SK-N-SH (cell line): ENCODE measurements at regions not wholly inside any gene's neighbourhood (a gene's known extent, or its start where the extent isn't known, plus 50 kb on each side); places are given as distances from the start of the nearest gene placed in this dataset.

Experiments
- CHD2 ChIP-seq: fragments of 150-350 bp; IDR thresholded peaks from 2 replicates; pipeline ENCODE4 v1.6.1; 2018; ENCODE audit warnings: low read length; ENCODE audit not compliant: partially characterized antibody
- CTCF ChIP-seq: fragments of 200-600 bp; sonication (generic); IDR thresholded peaks from 2 replicates; pipeline ENCODE4 v1.6.1; 2017; ENCODE audit warnings: antibody characterized with exemption, mild to moderate bottlenecking, moderate library complexity
- EP300 ChIP-seq, 2 experiments: IDR thresholded peaks; 2 replicates each; pipeline versions ENCODE4 v1.4.0 to v1.6.1; 2012; ENCODE audit warnings: borderline replicate concordance in 1 of 2, low read depth in 1 of 2, low read length in 1 of 2
- EZH2phosphoT487 ChIP-seq: fragments of 200-600 bp; sonication (generic); IDR thresholded peaks from 2 replicates; pipeline ENCODE4 v1.6.1; 2017; ENCODE audit warnings: low read depth, mixed run types, mild to moderate bottlenecking, antibody characterized with exemption, moderate library complexity, borderline replicate concordance
- FOSL2 ChIP-seq: IDR thresholded peaks from 2 replicates; pipeline ENCODE4 v1.4.0; 2012; ENCODE audit warnings: low read depth, mild to moderate bottlenecking, moderate library complexity, borderline replicate concordance
- GATA2 ChIP-seq: sonication (generic); formaldehyde crosslinking; IDR thresholded peaks from 2 replicates; pipeline ENCODE4 v1.5.0; 2020; ENCODE audit warnings: mild to moderate bottlenecking, missing genetic modification reagents
- NFIC ChIP-seq: IDR thresholded peaks from 2 replicates; pipeline ENCODE4 v1.4.0; 2012; ENCODE audit warnings: borderline replicate concordance
- POLR2AphosphoS5 ChIP-seq: IDR thresholded peaks from 2 replicates; pipeline ENCODE4 v1.6.1; 2012; ENCODE audit warnings: low read depth, low read length
- TCF12 ChIP-seq: IDR thresholded peaks from 2 replicates; pipeline ENCODE4 v1.4.0; 2012
- TF ChIP-seq, protein P1 (sequence below): IDR thresholded peaks from 2 replicates; pipeline ENCODE4 v1.4.0; 2012; ENCODE audit warnings: low read depth
- TF ChIP-seq, protein P2 (sequence below): IDR thresholded peaks from 2 replicates; pipeline ENCODE4; 2012

- no peak for TF ChIP-seq GATA2 (CRISPR knock-in tag)
- no peak for TF ChIP-seq NFIC
- no peak for TF ChIP-seq TCF12
- no peak for TF ChIP-seq EP300 (IDR thresholded peaks at IDR 0.05; ENCODE audit: borderline replicate concordance in 1 of 2, low read depth in 1 of 2, low read length in 1 of 2)
- TF ChIP-seq, protein P1, sequence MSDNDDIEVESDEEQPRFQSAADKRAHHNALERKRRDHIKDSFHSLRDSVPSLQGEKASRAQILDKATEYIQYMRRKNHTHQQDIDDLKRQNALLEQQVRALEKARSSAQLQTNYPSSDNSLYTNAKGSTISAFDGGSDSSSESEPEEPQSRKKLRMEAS: no peak
- no peak for TF ChIP-seq CHD2
- TF ChIP-seq FOSL2: no peak
- no peak for TF ChIP-seq CTCF
- no peak for TF ChIP-seq POLR2AphosphoS5
- no peak for TF ChIP-seq EZH2phosphoT487
- TF ChIP-seq, protein P2, sequence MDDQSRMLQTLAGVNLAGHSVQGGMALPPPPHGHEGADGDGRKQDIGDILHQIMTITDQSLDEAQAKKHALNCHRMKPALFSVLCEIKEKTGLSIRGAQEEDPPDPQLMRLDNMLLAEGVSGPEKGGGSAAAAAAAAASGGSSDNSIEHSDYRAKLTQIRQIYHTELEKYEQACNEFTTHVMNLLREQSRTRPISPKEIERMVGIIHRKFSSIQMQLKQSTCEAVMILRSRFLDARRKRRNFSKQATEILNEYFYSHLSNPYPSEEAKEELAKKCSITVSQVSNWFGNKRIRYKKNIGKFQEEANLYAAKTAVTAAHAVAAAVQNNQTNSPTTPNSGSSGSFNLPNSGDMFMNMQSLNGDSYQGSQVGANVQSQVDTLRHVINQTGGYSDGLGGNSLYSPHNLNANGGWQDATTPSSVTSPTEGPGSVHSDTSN: no peak
These were observed 98.7 kb downstream of the ADAMTS15 start for GRCh38 chr11:130546901-130547694.
